Panc1 (cell line): ENCODE measurements at regions not wholly inside any gene's neighbourhood (a gene's known extent, or its start where the extent isn't known, plus 50 kb on each side); places are given as distances from the start of the nearest gene placed in this dataset.

Source experiments
- ATAC-seq: fragments of 200-7000 bp; cut with Tn5 transposase; 2 replicates; pipeline ENCODE4 v1.9.1; 2020; ENCODE audit warnings: mild to moderate bottlenecking, moderate library complexity
- BruUV-seq: library from RNA; stranded (reverse); fragments of 400-500 nt; replicated peaks from 2 replicates; lab custom pipeline; 2021; lab: Mats Ljungman, UMichigan
- CTCF ChIA-PET: fragments of 300-600 bp; sonication (Branson Sonifier 250); formaldehyde crosslinking; loops from one replicate; lab custom pipeline; 2022; ENCODE audit warnings: antibody characterized with exemption; lab: Charles Lee
- POLR2A ChIA-PET: fragments of 300-600 bp; sonication (Branson Sonifier 250); formaldehyde crosslinking; loops from one replicate; lab custom pipeline; 2022; ENCODE audit warnings: antibody characterized with exemption; lab: Charles Lee
- DNase-seq: peaks from one replicate; pipeline ENCODE4 v3.0.0-alpha.2; 2010; ENCODE audit warnings: low read depth, low spot score
- H3K27ac ChIP-seq: 2 replicates; pipeline ENCODE4 v1.5.1; 2011; ENCODE audit warnings: mild to moderate bottlenecking, low read length, inconsistent platforms
- H3K27me3 ChIP-seq: fragments of 200-500 bp; sonication (Bioruptor generic); 2 replicates; pipeline ENCODE4 v1.6.0; 2014; ENCODE audit warnings: low read length, inconsistent platforms; ENCODE audit not compliant: control insufficient read depth, insufficient read depth
- H3K36me3 ChIP-seq: fragments of 200-500 bp; sonication (Bioruptor generic); 2 replicates; pipeline ENCODE4 v1.5.1; 2014; ENCODE audit warnings: inconsistent platforms, mild to moderate bottlenecking, low read length, moderate library complexity; ENCODE audit not compliant: control insufficient read depth, insufficient read depth
- H3K4me1 ChIP-seq: 2 replicates; pipeline ENCODE4 v1.5.1; 2011; ENCODE audit warnings: inconsistent platforms, mild to moderate bottlenecking, low read length, moderate library complexity; ENCODE audit not compliant: control insufficient read depth, insufficient read depth
- H3K4me3 ChIP-seq, 2 experiments: 2 replicates each; pipeline ENCODE4 v1.5.1; 2011 to 2012; ENCODE audit warnings: low read depth in 2 of 2, low read length in 2 of 2, mild to moderate bottlenecking in 2 of 2, inconsistent platforms in 1 of 2, moderate library complexity in 1 of 2
- H3K9me3 ChIP-seq: fragments of 200-500 bp; sonication (Bioruptor generic); 2 replicates; pipeline ENCODE4 v1.5.1; 2014; ENCODE audit warnings: low read depth, mild to moderate bottlenecking, inconsistent platforms, low read length, moderate library complexity; ENCODE audit not compliant: control insufficient read depth, insufficient read depth
- POLR2AphosphoS5 ChIP-seq: IDR thresholded peaks from 2 replicates; pipeline ENCODE4 v1.6.1; 2012; ENCODE audit warnings: mild to moderate bottlenecking, low read depth, low read length, moderate library complexity
- SIN3A ChIP-seq: IDR thresholded peaks from 2 replicates; pipeline ENCODE4 v1.6.1; 2012; ENCODE audit warnings: low read depth, mild to moderate bottlenecking, low read length, moderate library complexity, borderline replicate concordance; ENCODE audit not compliant: insufficient read depth
- TCF7L2 ChIP-seq: IDR thresholded peaks from 2 replicates; pipeline ENCODE4 v1.6.1; 2011; ENCODE audit warnings: mild to moderate bottlenecking, low read depth, low read length, inconsistent platforms
- in situ Hi-C: cut with HindIII; loops from 2 replicates; pipeline ENCODE4 v1.10.0; 2016; ENCODE audit warnings: low sequenced_read_pairs, low pct_unique_long_range_greater_than_20kb
- intact Hi-C: fragments of 100-400 bp; cut with micrococcal nuclease; formaldehyde crosslinking; loops from one replicate; pipeline ENCODE4 v1.10.0; 2022; ENCODE audit not compliant: unreplicated experiment
- TF ChIP-seq, protein P1 (sequence below), 2 experiments: IDR thresholded peaks; 2 replicates each; pipeline ENCODE4 v1.6.1; 2011 to 2012; ENCODE audit warnings: low read depth in 2 of 2, control low read depth in 1 of 2, low read length in 1 of 2, mild to moderate bottlenecking in 1 of 2, moderate library complexity in 1 of 2; ENCODE audit not compliant: insufficient read depth in 1 of 2
- TF ChIP-seq, protein P2 (sequence below): fragments of 450-650 bp; IDR thresholded peaks from 2 replicates; pipeline ENCODE4 v1.5.1; 2017; ENCODE audit warnings: mild to moderate bottlenecking

DNA sequence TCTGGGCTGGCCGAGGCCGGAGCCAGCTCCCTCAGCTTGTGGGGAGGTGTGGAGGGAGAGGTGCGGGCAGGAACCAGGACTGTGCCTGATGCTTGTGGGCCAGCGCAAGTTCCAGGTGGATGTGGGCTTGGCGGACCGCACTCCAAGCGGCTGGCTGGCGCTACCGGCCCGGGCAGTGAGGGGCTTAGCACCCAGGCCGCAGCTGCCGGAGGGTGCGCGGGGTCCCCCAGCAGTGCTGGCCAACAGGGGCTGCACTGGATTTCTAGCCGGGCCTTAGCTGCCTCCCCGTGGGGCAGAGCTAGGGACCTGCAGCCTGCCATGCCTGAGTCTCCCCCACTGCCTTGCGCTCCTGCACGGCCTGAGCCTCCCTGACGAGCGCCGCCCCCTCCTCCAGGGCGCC lies 242.8 kb downstream of the CCSER2 start:
- BruUV-seq: no TSS peak
- ChIA-PET CTCF (no interaction called here), POLR2A (no interaction called here)
- in situ Hi-C loops: no loop called here
- H3K4me3 ChIP-seq: no peak overlapping the region
- no peaks in the 10 kb centered on the region for H3K9me3 ChIP-seq
- no peaks in the 10 kb centered on the region for H3K4me1 ChIP-seq
- H3K36me3 ChIP-seq: no peaks in the 10 kb centered on the region
- TF ChIP-seq TCF7L2 (no peak), POLR2AphosphoS5 (no peak), SIN3A (no peak)
- TF ChIP-seq, protein P1, sequence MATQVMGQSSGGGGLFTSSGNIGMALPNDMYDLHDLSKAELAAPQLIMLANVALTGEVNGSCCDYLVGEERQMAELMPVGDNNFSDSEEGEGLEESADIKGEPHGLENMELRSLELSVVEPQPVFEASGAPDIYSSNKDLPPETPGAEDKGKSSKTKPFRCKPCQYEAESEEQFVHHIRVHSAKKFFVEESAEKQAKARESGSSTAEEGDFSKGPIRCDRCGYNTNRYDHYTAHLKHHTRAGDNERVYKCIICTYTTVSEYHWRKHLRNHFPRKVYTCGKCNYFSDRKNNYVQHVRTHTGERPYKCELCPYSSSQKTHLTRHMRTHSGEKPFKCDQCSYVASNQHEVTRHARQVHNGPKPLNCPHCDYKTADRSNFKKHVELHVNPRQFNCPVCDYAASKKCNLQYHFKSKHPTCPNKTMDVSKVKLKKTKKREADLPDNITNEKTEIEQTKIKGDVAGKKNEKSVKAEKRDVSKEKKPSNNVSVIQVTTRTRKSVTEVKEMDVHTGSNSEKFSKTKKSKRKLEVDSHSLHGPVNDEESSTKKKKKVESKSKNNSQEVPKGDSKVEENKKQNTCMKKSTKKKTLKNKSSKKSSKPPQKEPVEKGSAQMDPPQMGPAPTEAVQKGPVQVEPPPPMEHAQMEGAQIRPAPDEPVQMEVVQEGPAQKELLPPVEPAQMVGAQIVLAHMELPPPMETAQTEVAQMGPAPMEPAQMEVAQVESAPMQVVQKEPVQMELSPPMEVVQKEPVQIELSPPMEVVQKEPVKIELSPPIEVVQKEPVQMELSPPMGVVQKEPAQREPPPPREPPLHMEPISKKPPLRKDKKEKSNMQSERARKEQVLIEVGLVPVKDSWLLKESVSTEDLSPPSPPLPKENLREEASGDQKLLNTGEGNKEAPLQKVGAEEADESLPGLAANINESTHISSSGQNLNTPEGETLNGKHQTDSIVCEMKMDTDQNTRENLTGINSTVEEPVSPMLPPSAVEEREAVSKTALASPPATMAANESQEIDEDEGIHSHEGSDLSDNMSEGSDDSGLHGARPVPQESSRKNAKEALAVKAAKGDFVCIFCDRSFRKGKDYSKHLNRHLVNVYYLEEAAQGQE (IDR thresholded peaks at IDR 0.05; ENCODE audit: insufficient read depth in 1 of 2, low read depth in 2 of 2, low read length in 1 of 2): no peak
- TF ChIP-seq, protein P2, sequence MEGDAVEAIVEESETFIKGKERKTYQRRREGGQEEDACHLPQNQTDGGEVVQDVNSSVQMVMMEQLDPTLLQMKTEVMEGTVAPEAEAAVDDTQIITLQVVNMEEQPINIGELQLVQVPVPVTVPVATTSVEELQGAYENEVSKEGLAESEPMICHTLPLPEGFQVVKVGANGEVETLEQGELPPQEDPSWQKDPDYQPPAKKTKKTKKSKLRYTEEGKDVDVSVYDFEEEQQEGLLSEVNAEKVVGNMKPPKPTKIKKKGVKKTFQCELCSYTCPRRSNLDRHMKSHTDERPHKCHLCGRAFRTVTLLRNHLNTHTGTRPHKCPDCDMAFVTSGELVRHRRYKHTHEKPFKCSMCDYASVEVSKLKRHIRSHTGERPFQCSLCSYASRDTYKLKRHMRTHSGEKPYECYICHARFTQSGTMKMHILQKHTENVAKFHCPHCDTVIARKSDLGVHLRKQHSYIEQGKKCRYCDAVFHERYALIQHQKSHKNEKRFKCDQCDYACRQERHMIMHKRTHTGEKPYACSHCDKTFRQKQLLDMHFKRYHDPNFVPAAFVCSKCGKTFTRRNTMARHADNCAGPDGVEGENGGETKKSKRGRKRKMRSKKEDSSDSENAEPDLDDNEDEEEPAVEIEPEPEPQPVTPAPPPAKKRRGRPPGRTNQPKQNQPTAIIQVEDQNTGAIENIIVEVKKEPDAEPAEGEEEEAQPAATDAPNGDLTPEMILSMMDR: no peak
- ATAC-seq (no peak), DNase-seq (no peak)
- peaks cover 16% of the 10 kb centered on the region for H3K27me3 ChIP-seq
- intact Hi-C loops: no loop called here
- H3K27ac ChIP-seq: no peak overlapping the region

DNA sequence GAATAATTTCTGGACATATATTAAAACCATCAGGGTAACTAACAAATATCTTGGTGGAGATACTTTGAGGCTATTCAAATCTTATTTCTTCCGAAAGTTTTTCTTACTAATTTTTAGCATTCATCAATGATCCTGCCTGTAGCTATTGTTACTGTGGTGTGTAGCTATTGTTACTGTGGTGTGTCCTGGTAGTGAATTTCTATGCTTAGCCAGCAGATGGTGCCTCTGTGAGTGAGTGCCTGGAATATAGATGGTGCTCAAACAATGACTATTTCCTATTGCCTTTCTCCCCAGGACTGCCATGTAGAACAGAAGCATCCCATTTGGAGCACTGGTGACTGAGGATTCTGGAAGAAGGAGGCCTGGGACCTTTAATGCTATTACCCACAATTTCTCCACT lies 245.7 kb downstream of the CCSER2 start:
- no peaks in the 10 kb centered on the region for H3K36me3 ChIP-seq
- H3K4me1 ChIP-seq: no peaks in the 10 kb centered on the region
- no peak overlapping the region for H3K4me3 ChIP-seq
- H3K27me3 ChIP-seq: peaks cover 2% of the 10 kb centered on the region; the same call in 1 of the 2 replicates
- BruUV-seq: no TSS peak
- no peak overlapping the region for H3K27ac ChIP-seq
- intact Hi-C loops (no loop called here), in situ Hi-C loops (no loop called here)
- no peak for TF ChIP-seq POLR2AphosphoS5
- TF ChIP-seq, protein P1 (IDR thresholded peaks at IDR 0.05; ENCODE audit: insufficient read depth in 1 of 2, low read depth in 2 of 2, low read length in 1 of 2): no peak
- TF ChIP-seq, protein P2: peak; percentile 56
- DNase-seq (no peak), ATAC-seq (peak; percentile 84)
- POLR2A ChIA-PET: no interaction called here
- CTCF ChIA-PET: no interaction called here
- H3K9me3 ChIP-seq: no peaks in the 10 kb centered on the region
